Esophagus muscularis mucosa (tissue), 4 donors: ENCODE measurements at regions not wholly inside any gene's neighbourhood (a gene's known extent, or its start where the extent isn't known, plus 50 kb on each side); places are given as distances from the start of the nearest gene placed in this dataset.

Experiments
- DNase-seq: peaks from one replicate; pipeline ENCODE4 v3.0.0-alpha.2; 2017; ENCODE audit errors: extremely low spot score
- H3K27ac ChIP-seq, 4 donors: fragments of 200-600 bp; sonication (generic); replicated peaks in 1 of 4; 1 replicate in 3 of 4; 2 replicates in 1 of 4; pipeline ENCODE4 v1.5.1; 2016 to 2019; ENCODE audit warnings: mild to moderate bottlenecking in 1 of 4
- H3K27me3 ChIP-seq, 4 donors: fragments of 200-600 bp; sonication (generic); one replicate each; pipeline versions ENCODE4 v1.5.1 to v1.6.0; 2016 to 2019
- H3K36me3 ChIP-seq, 4 donors: fragments of 200-600 bp; sonication (generic); one replicate each; pipeline ENCODE4 v1.5.1; 2016 to 2019
- H3K4me1 ChIP-seq, 4 donors: fragments of 200-600 bp; sonication (generic); one replicate each; pipeline ENCODE4 v1.5.1; 2016 to 2019
- H3K4me3 ChIP-seq, 4 donors: fragments of 200-600 bp; sonication (generic); 1 replicate in 2 of 4; 2 replicates in 2 of 4; pipeline ENCODE4 v1.5.1; 2016 to 2019; ENCODE audit warnings: mild to moderate bottlenecking in 4 of 4, moderate library complexity in 1 of 4
- H3K9me3 ChIP-seq, 4 donors: fragments of 200-600 bp; sonication (generic); 1 replicate in 3 of 4; 2 replicates in 1 of 4; pipeline ENCODE4 v1.5.1; 2016 to 2019
- CTCF ChIP-seq, 3 experiments: fragments of 200-600 bp in 2 of 3; fragments of 450-650 bp in 1 of 3; sonication (generic) in 2 of 3; IDR thresholded peaks; one replicate each; pipeline ENCODE4 v1.5.1; 2017 to 2019; ENCODE audit warnings: antibody characterized with exemption in 3 of 3, mild to moderate bottlenecking in 2 of 3, moderate library complexity in 1 of 3
- EP300 ChIP-seq: sonication (generic); formaldehyde crosslinking; IDR thresholded peaks from one replicate; pipeline ENCODE4 v1.6.1; 2017; ENCODE audit warnings: antibody characterized with exemption
- POLR2A ChIP-seq: fragments of 450-650 bp; IDR thresholded peaks from one replicate; pipeline ENCODE4 v1.6.1; 2017; ENCODE audit warnings: antibody characterized with exemption, moderate library complexity, mild to moderate bottlenecking, low read depth
- POLR2AphosphoS5 ChIP-seq, 2 donors: sonication (generic); formaldehyde crosslinking; IDR thresholded peaks; one replicate each; pipeline ENCODE4 v1.6.1; 2017; ENCODE audit warnings: antibody characterized with exemption in 2 of 2
- WGBS: methylation state at CpG from one replicate; pipeline ENCODE4 v1.1.5; 2018; 5-methylcytosine and 5-hydroxymethylcytosine counted together
- intact Hi-C: fragments of 100-400 bp; cut with DNase I; formaldehyde crosslinking; loops from one replicate; pipeline ENCODE4 v1.15.1; 2023

- no peak overlapping the region for H3K4me3 ChIP-seq
- H3K27me3 ChIP-seq: no peaks in the 10 kb centered on the region
- no peaks in the 10 kb centered on the region for H3K9me3 ChIP-seq
- no peaks in the 10 kb centered on the region for H3K36me3 ChIP-seq
- no peak for TF ChIP-seq POLR2A
- intact Hi-C loops: loop anchor here (5.0 kb wide), 1 partner anchor 725 kb away; no protein-coding TSS in a partner anchor
- DNase-seq: no peak
- 100% methylated on average over 1 of the region's 1 CpG for WGBS
- H3K27ac ChIP-seq: no peak overlapping the region
- peaks cover 3 to 27% (median 21%) of the 10 kb centered on the region in 4 donors for H3K4me1 ChIP-seq
These were observed 212.6 kb upstream of the ACVR2A start for GRCh38 chr2:147632198-147632597.

GRCh38 chr2:147631294-147631693 lies 213.5 kb upstream of the ACVR2A start:
- Histone ChIP-seq H3K36me3 (no peaks in the 10 kb centered on the region), H3K27ac (no peak overlapping the region), H3K4me3 (no peak overlapping the region), H3K9me3 (no peaks in the 10 kb centered on the region), H3K27me3 (no peaks in the 10 kb centered on the region), H3K4me1 (peaks cover 0 to 18% (median 13%) of the 10 kb centered on the region in 4 donors)
- 37% methylated on average over 1 of the region's 1 CpG for WGBS
- intact Hi-C loops: loop anchor here (5.0 kb wide), 1 partner anchor 724 kb away; no protein-coding TSS in a partner anchor
- TF ChIP-seq EP300 (no peak), CTCF (IDR thresholded peaks at IDR 0.05) (no peak), POLR2A (no peak), POLR2AphosphoS5 (IDR thresholded peaks at IDR 0.05) (no peak)
- no peak for DNase-seq

- no peak for DNase-seq
These were observed 214.2 kb upstream of the ACVR2A start for GRCh38 chr2:147630585-147630984.

GRCh38 chr2:147628971-147629421 lies 215.8 kb upstream of the ACVR2A start:
- WGBS: 58% methylated on average over 1 of the region's 1 CpG
- intact Hi-C loops: no loop called here

More at GRCh38 chr2:147630585-147630984, 214.2 kb upstream of the ACVR2A start:
- Histone ChIP-seq H3K9me3 (no peaks in the 10 kb centered on the region), H3K27me3 (no peaks in the 10 kb centered on the region), H3K4me3 (no peak overlapping the region), H3K27ac (no peak overlapping the region), H3K4me1 (peaks cover 0 to 11% (median 6%) of the 10 kb centered on the region in 4 donors), H3K36me3 (no peaks in the 10 kb centered on the region)
- intact Hi-C loops: loop anchor here (5.0 kb wide), 1 partner anchor 723 kb away; no protein-coding TSS in a partner anchor
- no peak for TF ChIP-seq CTCF (IDR thresholded peaks at IDR 0.05)
- no peak for TF ChIP-seq POLR2A
- no peak for TF ChIP-seq EP300
- TF ChIP-seq POLR2AphosphoS5 (IDR thresholded peaks at IDR 0.05): no peak
- 63% methylated on average over 6 of the region's 6 CpGs for WGBS

GRCh38 chr2:147623328-147623727 lies 221.5 kb upstream of the ACVR2A start:
- no peaks in the 10 kb centered on the region for H3K27me3 ChIP-seq
- H3K9me3 ChIP-seq: no peaks in the 10 kb centered on the region
- H3K4me3 ChIP-seq: no peak overlapping the region
- H3K27ac ChIP-seq: no peak overlapping the region
- no peak for DNase-seq
- H3K36me3 ChIP-seq: no peaks in the 10 kb centered on the region
- intact Hi-C loops: no loop called here
- TF ChIP-seq EP300: no peak
- no peak for TF ChIP-seq POLR2A
- TF ChIP-seq CTCF (IDR thresholded peaks at IDR 0.05): no peak
- no peak for TF ChIP-seq POLR2AphosphoS5 (IDR thresholded peaks at IDR 0.05)
- no peaks in the 10 kb centered on the region for H3K4me1 ChIP-seq
- 62% methylated on average over 1 of the region's 1 CpG for WGBS

More at GRCh38 chr2:147628971-147629421, 215.8 kb upstream of the ACVR2A start:
- TF ChIP-seq POLR2A: no peak
- TF ChIP-seq CTCF (IDR thresholded peaks at IDR 0.05): no peak
- no peak for TF ChIP-seq POLR2AphosphoS5 (IDR thresholded peaks at IDR 0.05)
- TF ChIP-seq EP300: no peak
- H3K27me3 ChIP-seq: no peaks in the 10 kb centered on the region
- H3K9me3 ChIP-seq: no peaks in the 10 kb centered on the region
- no peak overlapping the region for H3K4me3 ChIP-seq
- no peak for DNase-seq
- H3K27ac ChIP-seq: no peak overlapping the region
- H3K36me3 ChIP-seq: no peaks in the 10 kb centered on the region
- H3K4me1 ChIP-seq: peaks cover 0 to 9% (median 2%) of the 10 kb centered on the region in 4 donors
